ENCODE measurements at regions not wholly inside any gene's neighbourhood (a gene's known extent, or its start where the extent isn't known, plus 50 kb on each side); places are given as distances from the start of the nearest gene placed in this dataset.

- DNase-seq (ENCODE audit: extremely low spot score): no peak
- ChIA-PET POLR2A (no interaction called here), CTCF (interaction anchor here (1.2 kb wide), 1 partner anchor 20 kb away, joined by 3 read pairs; no protein-coding TSS in a partner anchor)
- TF ChIP-seq CTCF (IDR thresholded peaks at IDR 0.05; ENCODE audit: control extremely low read depth, extremely low read depth, low read depth, missing control alignments): no peak
These were observed 1063.0 kb upstream of the AUTS2 start for GRCh38 chr7:68535266-68535665.

GRCh38 chr7:68537051-68537773 is 1061.1 kb upstream of the AUTS2 start:
- DNase-seq (ENCODE audit: extremely low spot score): no peak
- no peak for TF ChIP-seq CTCF (IDR thresholded peaks at IDR 0.05; ENCODE audit: control extremely low read depth, extremely low read depth, low read depth, missing control alignments)
- POLR2A ChIA-PET: no interaction called here
- CTCF ChIA-PET: interaction anchor here (1.1 kb wide), 1 partner anchor 10 kb away, joined by 3 read pairs; no protein-coding TSS in a partner anchor

GRCh38 chr7:68537774-68538071 is 1060.6 kb upstream of the AUTS2 start:
- TF ChIP-seq CTCF (IDR thresholded peaks at IDR 0.05; ENCODE audit: control extremely low read depth, extremely low read depth, low read depth, missing control alignments): no peak
- POLR2A ChIA-PET: no interaction called here
- no peak for DNase-seq (ENCODE audit: extremely low spot score)
- CTCF ChIA-PET: interaction anchor here (1.1 kb wide), 1 partner anchor 10 kb away, joined by 3 read pairs; no protein-coding TSS in a partner anchor

- DNase-seq (ENCODE audit: extremely low spot score): no peak
- ChIA-PET CTCF (interaction anchor here (0.9 to 1.4 kb wide), 4 partner anchors 9 to 12 kb away, joined by 3 read pairs; no protein-coding TSS in a partner anchor), POLR2A (no interaction called here)
- TF ChIP-seq CTCF (IDR thresholded peaks at IDR 0.05; ENCODE audit: control extremely low read depth, extremely low read depth, low read depth, missing control alignments): no peak
These were observed 1055.4 kb upstream of the AUTS2 start for GRCh38 chr7:68542831-68543230.

- CTCF ChIA-PET: no interaction called here
- no peak for TF ChIP-seq CTCF (IDR thresholded peaks at IDR 0.05; ENCODE audit: control extremely low read depth, extremely low read depth, low read depth, missing control alignments)
- no peak for DNase-seq (ENCODE audit: extremely low spot score)
- POLR2A ChIA-PET: no interaction called here
These were observed 1053.4 kb upstream of the AUTS2 start for GRCh38 chr7:68544851-68545250.

GRCh38 chr7:68547181-68547580 is 1051.1 kb upstream of the AUTS2 start:
- CTCF ChIA-PET: interaction anchor here (0.9 kb wide), 1 partner anchor 9 kb away, joined by 3 read pairs; no protein-coding TSS in a partner anchor
- TF ChIP-seq CTCF (IDR thresholded peaks at IDR 0.05; ENCODE audit: control extremely low read depth, extremely low read depth, low read depth, missing control alignments): no peak
- POLR2A ChIA-PET: no interaction called here
- DNase-seq (ENCODE audit: extremely low spot score): no peak
